ENCODE measurements at regions not wholly inside any gene's neighbourhood (a gene's known extent, or its start where the extent isn't known, plus 50 kb on each side); places are given as distances from the start of the nearest gene placed in this dataset.
A peak's percentile ranks its signal among the peaks of the same experiment; 100 is the strongest.
"Not testable (repeated sequence)": the region's sequence is repeated elsewhere in the genome, so short reads cannot be mapped to it uniquely, and the experiment has no call there.

GRCh38 chr3:125694761-125695294 lies 99.5 kb upstream of the OSBPL11 start:
- H3K4me3 ChIP-seq (ENCODE audit: low read length, poor library complexity, severe bottlenecking) = no peak overlapping the region
- no peaks in the 10 kb centered on the region for H3K4me1 ChIP-seq (ENCODE audit: insufficient read depth, low read length, poor library complexity, severe bottlenecking)
- TF ChIP-seq EZH2phosphoT487 (IDR thresholded peaks at IDR 0.05; ENCODE audit: borderline replicate concordance) = no peak
- TF ChIP-seq CTCF (conservative IDR thresholded peaks at IDR 0.05; ENCODE audit: low read length) = no peak
- no peaks in the 10 kb centered on the region for H3F3A ChIP-seq (ENCODE audit: low read depth)
- H3K79me2 ChIP-seq (ENCODE audit: insufficient read depth, low read length) = no peaks in the 10 kb centered on the region
- H3K9me3 ChIP-seq (ENCODE audit: insufficient read depth, low read depth, low read length) = no peaks in the 10 kb centered on the region
- no peaks in the 10 kb centered on the region for H4K20me1 ChIP-seq (ENCODE audit: insufficient read depth, low read length, poor library complexity, severe bottlenecking)
- H2AFZ ChIP-seq (ENCODE audit: low read length) = no peak overlapping the region
- no peaks in the 10 kb centered on the region for H3K36me3 ChIP-seq (ENCODE audit: insufficient read depth, low read length)
- H3K4me2 ChIP-seq (ENCODE audit: low read depth, low read length, poor library complexity, severe bottlenecking) = no peak overlapping the region
- no peak overlapping the region for H3K9ac ChIP-seq (ENCODE audit: low read depth, low read length, poor library complexity, severe bottlenecking)
- no peaks in the 10 kb centered on the region for H3K9me2 ChIP-seq (replicated peaks; ENCODE audit: low read depth, low read length)
- H3K27me3 ChIP-seq (ENCODE audit: insufficient read depth, low read length, poor library complexity, severe bottlenecking) = no peaks in the 10 kb centered on the region

DNA sequence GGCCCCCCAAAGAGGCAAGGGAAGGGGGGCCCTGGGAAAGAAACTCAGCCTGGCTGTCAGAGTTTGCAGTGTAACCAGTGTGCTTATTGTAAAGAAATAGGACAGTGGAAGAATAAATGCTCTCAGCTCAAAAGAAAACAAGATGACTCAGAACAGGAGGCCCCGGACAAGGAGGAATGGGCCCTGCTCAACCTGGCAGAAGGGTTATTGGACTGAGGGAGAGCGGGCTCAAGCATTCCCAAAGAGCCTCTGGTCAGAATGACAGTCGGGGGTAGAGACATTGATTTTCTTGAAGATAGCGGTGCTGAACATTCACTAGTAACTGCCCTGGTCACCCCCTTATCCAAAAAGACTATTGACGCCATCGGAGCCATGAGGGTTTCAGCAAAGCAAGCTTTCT lies 100.4 kb upstream of the OSBPL11 start:
- no peak overlapping the region for H3K4me2 ChIP-seq (ENCODE audit: low read depth, low read length, poor library complexity, severe bottlenecking)
- TF ChIP-seq EZH2phosphoT487 (IDR thresholded peaks at IDR 0.05; ENCODE audit: borderline replicate concordance) (no peak), CTCF (conservative IDR thresholded peaks at IDR 0.05; ENCODE audit: low read length) (no peak)
- no peaks in the 10 kb centered on the region for H3K4me1 ChIP-seq (ENCODE audit: insufficient read depth, low read length, poor library complexity, severe bottlenecking)
- no peak overlapping the region for H3K4me3 ChIP-seq (ENCODE audit: low read length, poor library complexity, severe bottlenecking)
- H3K79me2 ChIP-seq (ENCODE audit: insufficient read depth, low read length) = no peaks in the 10 kb centered on the region
- no peaks in the 10 kb centered on the region for H4K20me1 ChIP-seq (ENCODE audit: insufficient read depth, low read length, poor library complexity, severe bottlenecking)
- no peak overlapping the region for H2AFZ ChIP-seq (ENCODE audit: low read length)
- H3K9me3 ChIP-seq (ENCODE audit: insufficient read depth, low read depth, low read length) = no peaks in the 10 kb centered on the region
- H3K9ac ChIP-seq (ENCODE audit: low read depth, low read length, poor library complexity, severe bottlenecking) = no peak overlapping the region
- no peaks in the 10 kb centered on the region for H3K9me2 ChIP-seq (replicated peaks; ENCODE audit: low read depth, low read length)
- H3F3A ChIP-seq (ENCODE audit: low read depth) = no peaks in the 10 kb centered on the region
- H3K36me3 ChIP-seq (ENCODE audit: insufficient read depth, low read length) = no peaks in the 10 kb centered on the region
- no peaks in the 10 kb centered on the region for H3K27me3 ChIP-seq (ENCODE audit: insufficient read depth, low read length, poor library complexity, severe bottlenecking)

DNA sequence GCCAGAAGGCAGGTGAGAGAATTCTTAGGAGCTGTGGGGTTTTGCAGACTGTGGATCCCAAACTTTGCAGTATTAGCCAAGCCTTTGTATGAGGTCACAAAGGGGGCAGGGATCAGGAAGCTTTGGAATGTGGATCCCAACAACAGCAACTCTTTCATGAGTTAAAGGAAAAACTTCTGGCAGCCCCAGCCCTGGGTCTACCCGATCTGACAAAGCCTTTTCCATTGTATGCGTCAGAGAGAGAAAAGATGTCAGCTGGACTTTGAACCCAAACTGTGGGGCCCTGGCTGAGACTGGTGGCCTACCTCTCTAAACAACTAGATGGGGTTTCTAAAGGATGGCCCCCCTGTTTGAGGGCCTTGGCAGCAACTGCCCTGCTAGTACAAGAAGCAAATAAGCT lies 101.8 kb upstream of the OSBPL11 start:
- H3K9me3 ChIP-seq (ENCODE audit: insufficient read depth, low read depth, low read length); H3K9ac ChIP-seq (ENCODE audit: low read depth, low read length, poor library complexity, severe bottlenecking); H3K4me1 ChIP-seq (ENCODE audit: insufficient read depth, low read length, poor library complexity, severe bottlenecking); H3K9me2 ChIP-seq (replicated peaks; ENCODE audit: low read depth, low read length); H3K4me3 ChIP-seq (ENCODE audit: low read length, poor library complexity, severe bottlenecking); H3K4me2 ChIP-seq (ENCODE audit: low read depth, low read length, poor library complexity, severe bottlenecking); H4K20me1 ChIP-seq (ENCODE audit: insufficient read depth, low read length, poor library complexity, severe bottlenecking); H3K79me2 ChIP-seq (ENCODE audit: insufficient read depth, low read length); H3K36me3 ChIP-seq (ENCODE audit: insufficient read depth, low read length); H3K27me3 ChIP-seq (ENCODE audit: insufficient read depth, low read length, poor library complexity, severe bottlenecking); H2AFZ ChIP-seq (ENCODE audit: low read length); H3F3A ChIP-seq (ENCODE audit: low read depth): not testable (repeated sequence)

DNA sequence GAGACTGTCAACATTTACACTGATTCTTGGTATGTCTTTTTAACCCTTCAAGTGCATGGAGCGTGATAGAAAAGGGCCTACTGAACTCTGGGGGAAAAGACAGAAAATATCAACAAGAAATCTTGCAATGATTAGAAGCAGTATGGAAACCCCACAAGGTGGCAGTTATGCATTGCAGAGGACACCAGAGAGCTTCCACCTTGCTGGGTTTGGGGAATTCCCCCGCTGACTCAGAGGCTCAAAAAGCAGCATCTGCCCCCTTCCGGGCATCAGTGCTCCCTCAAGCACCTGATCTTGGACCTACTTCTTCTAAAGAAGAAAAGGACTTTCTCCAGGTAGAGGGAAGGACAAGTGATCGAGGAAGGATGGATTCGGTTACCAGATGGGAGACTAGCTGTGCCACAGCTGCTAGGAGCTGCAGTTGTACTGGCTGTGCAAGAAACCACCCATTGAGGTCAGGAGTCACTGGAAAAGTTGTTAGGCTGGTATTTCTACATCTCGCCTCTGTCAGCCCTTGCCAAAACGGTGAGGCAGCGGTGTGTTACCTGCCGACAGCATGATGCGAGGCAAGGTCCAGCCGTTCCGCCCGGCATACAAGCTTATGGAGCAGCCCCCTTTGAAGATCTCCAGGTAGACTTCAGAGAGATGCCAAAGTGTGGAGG lies 102.8 kb upstream of the OSBPL11 start:
- not testable (repeated sequence) for H3K9me2 ChIP-seq (replicated peaks; ENCODE audit: low read depth, low read length); H3K27me3 ChIP-seq (ENCODE audit: insufficient read depth, low read length, poor library complexity, severe bottlenecking); H3K9ac ChIP-seq (ENCODE audit: low read depth, low read length, poor library complexity, severe bottlenecking); H3K4me3 ChIP-seq (ENCODE audit: low read length, poor library complexity, severe bottlenecking); H3K4me2 ChIP-seq (ENCODE audit: low read depth, low read length, poor library complexity, severe bottlenecking); H3K4me1 ChIP-seq (ENCODE audit: insufficient read depth, low read length, poor library complexity, severe bottlenecking); H3F3A ChIP-seq (ENCODE audit: low read depth); H3K79me2 ChIP-seq (ENCODE audit: insufficient read depth, low read length); H4K20me1 ChIP-seq (ENCODE audit: insufficient read depth, low read length, poor library complexity, severe bottlenecking); H3K9me3 ChIP-seq (ENCODE audit: insufficient read depth, low read depth, low read length); H3K36me3 ChIP-seq (ENCODE audit: insufficient read depth, low read length); H2AFZ ChIP-seq (ENCODE audit: low read length)
- TF ChIP-seq CTCF (conservative IDR thresholded peaks at IDR 0.05; ENCODE audit: low read length) = peak; percentile 17; the same call in 1 of the 2 replicates

Measured in Loucy (cell line).